Body of pancreas (tissue), 4 donors: ENCODE measurements at regions not wholly inside any gene's neighbourhood (a gene's known extent, or its start where the extent isn't known, plus 50 kb on each side); places are given as distances from the start of the nearest gene placed in this dataset.

Experiments used
- ATAC-seq: fragments of 150-250 bp; one replicate; pipeline ENCODE4 v1.9.1; 2016
- DNase-seq, 4 donors: peaks; one replicate each; pipeline ENCODE4 v3.0.0-alpha.2; 2019
- H3K27ac ChIP-seq, 4 donors: fragments of 200-600 bp; sonication (generic); 1 replicate in 3 of 4; 2 replicates in 1 of 4; pipeline versions ENCODE4 v1.5.1 to v1.6.1; 2016 to 2019; ENCODE audit warnings: mild to moderate bottlenecking in 1 of 4, mixed read lengths in 1 of 4, moderate library complexity in 1 of 4
- H3K27me3 ChIP-seq, 2 donors: fragments of 200-600 bp; sonication (generic); one replicate each; pipeline ENCODE4 v1.6.0; 2016; ENCODE audit warnings: mild to moderate bottlenecking in 1 of 2
- H3K36me3 ChIP-seq, 2 donors: fragments of 200-600 bp; sonication (generic); replicated peaks in 1 of 2; 2 replicates each; pipeline ENCODE4 v1.5.1; 2016; ENCODE audit warnings: low read depth in 2 of 2; ENCODE audit not compliant: insufficient read depth in 1 of 2
- H3K4me1 ChIP-seq: fragments of 200-600 bp; sonication (generic); one replicate; pipeline ENCODE4 v1.6.0; 2016
- H3K4me3 ChIP-seq, 2 donors: fragments of 200-600 bp; sonication (generic); 1 replicate in 1 of 2; 2 replicates in 1 of 2; pipeline ENCODE4 v1.5.1; 2016 to 2019
- H3K9me3 ChIP-seq, 3 donors: fragments of 200-600 bp; sonication (generic); 1 replicate in 2 of 3; 2 replicates in 1 of 3; pipeline ENCODE4 v1.5.1; 2016
- CTCF ChIP-seq, 7 experiments: fragments of 450-650 bp in 4 of 7; fragments of 200-600 bp in 3 of 7; sonication (generic) in 3 of 7; IDR thresholded peaks; one replicate each; pipeline ENCODE4 v1.5.1; 2016 to 2019; ENCODE audit warnings: antibody characterized with exemption in 7 of 7
- POLR2A ChIP-seq, 3 donors: fragments of 450-650 bp; IDR thresholded peaks; one replicate each; pipeline ENCODE4 v1.6.1; 2016; ENCODE audit warnings: antibody characterized with exemption in 3 of 3, mild to moderate bottlenecking in 2 of 3
- WGBS, 2 donors: methylation state at CpG; one replicate each; pipeline ENCODE4 v1.1.5; 2017; 5-methylcytosine and 5-hydroxymethylcytosine counted together
- intact Hi-C: fragments of 100-400 bp; cut with DNase I; formaldehyde crosslinking; loops from one replicate; pipeline ENCODE4 v1.15.1; 2023

- 58 to 70% methylated on average over 3 of the region's 3 CpGs for WGBS, 2 donors
- Histone ChIP-seq H3K36me3 (no peaks in the 10 kb centered on the region), H3K4me1 (no peaks in the 10 kb centered on the region), H3K9me3 (no peaks in the 10 kb centered on the region), H3K27me3 (no peaks in the 10 kb centered on the region), H3K27ac (no peak overlapping the region), H3K4me3 (no peak overlapping the region)
- no peak for ATAC-seq
- no peak for DNase-seq
- TF ChIP-seq CTCF (IDR thresholded peaks at IDR 0.05): no peak
- TF ChIP-seq POLR2A (IDR thresholded peaks at IDR 0.05): no peak
- intact Hi-C loops: no loop called here
Observed at GRCh38 chr4:136343340-136343739, 1189.0 kb downstream of the PCDH18 start.

GRCh38 chr4:136342666-136343065 is 1189.6 kb downstream of the PCDH18 start:
- no peaks in the 10 kb centered on the region for H3K4me1 ChIP-seq
- H3K36me3 ChIP-seq: no peaks in the 10 kb centered on the region
- no peaks in the 10 kb centered on the region for H3K9me3 ChIP-seq
- H3K4me3 ChIP-seq: no peak overlapping the region
- no peaks in the 10 kb centered on the region for H3K27me3 ChIP-seq
- no peak overlapping the region for H3K27ac ChIP-seq
- no peak for DNase-seq
- intact Hi-C loops: no loop called here
- TF ChIP-seq CTCF (IDR thresholded peaks at IDR 0.05) (no peak), POLR2A (IDR thresholded peaks at IDR 0.05) (no peak)
- 58 to 71% methylated on average over 3 of the region's 3 CpGs for WGBS, 2 donors
- ATAC-seq: no peak

- H3K9me3 ChIP-seq: no peaks in the 10 kb centered on the region
- H3K36me3 ChIP-seq: no peaks in the 10 kb centered on the region
- 64 to 70% methylated on average over 4 of the region's 4 CpGs for WGBS, 2 donors
- intact Hi-C loops: no loop called here
- TF ChIP-seq POLR2A (IDR thresholded peaks at IDR 0.05) (no peak), CTCF (IDR thresholded peaks at IDR 0.05) (no peak)
- no peak overlapping the region for H3K4me3 ChIP-seq
- no peaks in the 10 kb centered on the region for H3K27me3 ChIP-seq
- ATAC-seq: no peak
- DNase-seq: no peak
- no peaks in the 10 kb centered on the region for H3K4me1 ChIP-seq
- H3K27ac ChIP-seq: no peak overlapping the region
Observed at GRCh38 chr4:136337216-136337615, 1195.1 kb downstream of the PCDH18 start.

- TF ChIP-seq CTCF (IDR thresholded peaks at IDR 0.05) (no peak), POLR2A (IDR thresholded peaks at IDR 0.05) (no peak)
- ATAC-seq: no peak
- H3K9me3 ChIP-seq: no peaks in the 10 kb centered on the region
Observed at GRCh38 chr4:136336479-136336878, 1195.8 kb downstream of the PCDH18 start.

GRCh38 chr4:136329042-136329662 is 1203.1 kb downstream of the PCDH18 start:
- H3K4me3 ChIP-seq: no peak overlapping the region
- 40 to 60% methylated on average over 1 to 3 of the region's 3 CpGs for WGBS, 2 donors
- H3K27me3 ChIP-seq: no peaks in the 10 kb centered on the region
- ATAC-seq (no peak), DNase-seq (no peak)
- intact Hi-C loops: no loop called here
- no peak for TF ChIP-seq CTCF (IDR thresholded peaks at IDR 0.05)
- TF ChIP-seq POLR2A (IDR thresholded peaks at IDR 0.05): no peak
- H3K9me3 ChIP-seq: no peaks in the 10 kb centered on the region
- no peak overlapping the region for H3K27ac ChIP-seq
- H3K36me3 ChIP-seq: no peaks in the 10 kb centered on the region
- no peaks in the 10 kb centered on the region for H3K4me1 ChIP-seq

More at GRCh38 chr4:136336479-136336878, 1195.8 kb downstream of the PCDH18 start:
- Histone ChIP-seq H3K27ac (no peak overlapping the region), H3K27me3 (no peaks in the 10 kb centered on the region), H3K36me3 (no peaks in the 10 kb centered on the region), H3K4me1 (no peaks in the 10 kb centered on the region), H3K4me3 (no peak overlapping the region)
- WGBS, 2 donors: 78% methylated on average over 4 of the region's 4 CpGs; no CpG with 5 or more reads in 1 of the 2 donors
- intact Hi-C loops: no loop called here
- no peak for DNase-seq
